MM.1S (cell line): ENCODE measurements at regions not wholly inside any gene's neighbourhood (a gene's known extent, or its start where the extent isn't known, plus 50 kb on each side); places are given as distances from the start of the nearest gene placed in this dataset.
"Not testable (repeated sequence)": the region's sequence is repeated elsewhere in the genome, so short reads cannot be mapped to it uniquely, and the experiment has no call there.

Experiments
- EZH2 ChIP-seq: fragments of 300-600 bp; sonication (generic); optimal IDR thresholded peaks from 2 replicates; pipeline ENCODE3; 2017; ENCODE audit warnings: low read depth, mild to moderate bottlenecking, antibody characterized with exemption, low read length, mixed read lengths
- EZH2phosphoT487 ChIP-seq: fragments of 300-600 bp; sonication (generic); IDR thresholded peaks from 2 replicates; pipeline ENCODE4 v1.6.1; 2018; ENCODE audit warnings: antibody characterized with exemption, low read length
- TF ChIP-seq, protein P1 (sequence below): fragments of 300-600 bp; sonication (generic); IDR thresholded peaks from 2 replicates; pipeline ENCODE4 v1.5.1; 2016; ENCODE audit warnings: antibody characterized with exemption, low read length, mixed read lengths

DNA sequence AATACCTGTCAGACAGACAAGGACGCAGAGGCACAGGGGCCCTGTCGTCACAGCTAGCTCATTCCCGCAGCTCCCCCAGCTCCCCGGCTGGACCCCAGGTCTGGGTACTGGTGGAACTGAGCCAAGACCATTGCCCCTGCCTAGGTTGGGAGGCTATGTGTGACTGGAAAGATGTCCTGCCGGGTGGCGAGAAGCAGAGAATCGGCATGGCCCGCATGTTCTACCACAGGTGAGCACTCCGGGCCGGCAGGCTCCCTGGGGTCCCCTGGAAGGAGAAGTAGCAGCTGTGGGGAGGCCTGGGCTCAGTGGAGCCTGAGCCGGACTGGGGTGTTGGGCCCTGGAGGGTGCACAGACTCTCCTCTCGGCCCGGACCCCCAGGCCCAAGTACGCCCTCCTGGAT, 3028.3 kb upstream of the TEKT4 start:
- TF ChIP-seq, protein P1, sequence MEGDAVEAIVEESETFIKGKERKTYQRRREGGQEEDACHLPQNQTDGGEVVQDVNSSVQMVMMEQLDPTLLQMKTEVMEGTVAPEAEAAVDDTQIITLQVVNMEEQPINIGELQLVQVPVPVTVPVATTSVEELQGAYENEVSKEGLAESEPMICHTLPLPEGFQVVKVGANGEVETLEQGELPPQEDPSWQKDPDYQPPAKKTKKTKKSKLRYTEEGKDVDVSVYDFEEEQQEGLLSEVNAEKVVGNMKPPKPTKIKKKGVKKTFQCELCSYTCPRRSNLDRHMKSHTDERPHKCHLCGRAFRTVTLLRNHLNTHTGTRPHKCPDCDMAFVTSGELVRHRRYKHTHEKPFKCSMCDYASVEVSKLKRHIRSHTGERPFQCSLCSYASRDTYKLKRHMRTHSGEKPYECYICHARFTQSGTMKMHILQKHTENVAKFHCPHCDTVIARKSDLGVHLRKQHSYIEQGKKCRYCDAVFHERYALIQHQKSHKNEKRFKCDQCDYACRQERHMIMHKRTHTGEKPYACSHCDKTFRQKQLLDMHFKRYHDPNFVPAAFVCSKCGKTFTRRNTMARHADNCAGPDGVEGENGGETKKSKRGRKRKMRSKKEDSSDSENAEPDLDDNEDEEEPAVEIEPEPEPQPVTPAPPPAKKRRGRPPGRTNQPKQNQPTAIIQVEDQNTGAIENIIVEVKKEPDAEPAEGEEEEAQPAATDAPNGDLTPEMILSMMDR: not testable (repeated sequence)
- TF ChIP-seq EZH2, EZH2phosphoT487: not testable (repeated sequence)
